Coronary artery (tissue), 2 donors: ENCODE measurements at regions not wholly inside any gene's neighbourhood (a gene's known extent, or its start where the extent isn't known, plus 50 kb on each side); places are given as distances from the start of the nearest gene placed in this dataset.
A peak's percentile ranks its signal among the peaks of the same experiment; 100 is the strongest.

ENCODE experiments used
- DNase-seq: peaks from one replicate; pipeline ENCODE4 v3.0.0-alpha.2; 2017; ENCODE audit warnings: low spot score
- H3K27ac ChIP-seq, 2 donors: fragments of 200-600 bp; sonication (generic); one replicate each; pipeline ENCODE4 v1.5.1; 2016 to 2019
- H3K4me3 ChIP-seq: fragments of 200-600 bp; sonication (generic); 2 replicates; pipeline ENCODE4 v1.5.1; 2016; ENCODE audit warnings: mild to moderate bottlenecking, moderate library complexity
- TF ChIP-seq, protein P1 (sequence below): fragments of 200-600 bp; sonication (generic); IDR thresholded peaks from one replicate; pipeline ENCODE4 v1.5.1; 2019; ENCODE audit warnings: antibody characterized with exemption

DNA sequence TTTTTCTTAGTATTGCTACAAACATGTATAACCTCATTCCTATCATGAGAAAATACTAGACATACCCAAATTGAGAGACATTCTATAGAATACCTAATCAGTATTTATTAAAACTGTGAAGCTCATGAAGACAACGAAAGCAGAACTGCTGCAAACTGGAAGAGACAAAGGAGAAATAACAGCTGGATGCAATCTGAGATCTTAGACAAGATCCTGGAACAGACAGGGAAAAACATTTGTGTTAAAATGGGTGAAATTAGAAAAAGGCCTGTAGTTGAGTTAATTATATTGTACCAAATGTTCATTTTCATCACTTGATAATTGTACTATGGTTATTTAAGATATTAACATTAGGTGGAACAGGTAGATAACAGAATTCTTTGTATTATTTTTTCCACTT is 392.0 kb downstream of the PLPP3 start:
- no peak for DNase-seq
- no peak overlapping the region for H3K27ac ChIP-seq
- TF ChIP-seq, protein P1, sequence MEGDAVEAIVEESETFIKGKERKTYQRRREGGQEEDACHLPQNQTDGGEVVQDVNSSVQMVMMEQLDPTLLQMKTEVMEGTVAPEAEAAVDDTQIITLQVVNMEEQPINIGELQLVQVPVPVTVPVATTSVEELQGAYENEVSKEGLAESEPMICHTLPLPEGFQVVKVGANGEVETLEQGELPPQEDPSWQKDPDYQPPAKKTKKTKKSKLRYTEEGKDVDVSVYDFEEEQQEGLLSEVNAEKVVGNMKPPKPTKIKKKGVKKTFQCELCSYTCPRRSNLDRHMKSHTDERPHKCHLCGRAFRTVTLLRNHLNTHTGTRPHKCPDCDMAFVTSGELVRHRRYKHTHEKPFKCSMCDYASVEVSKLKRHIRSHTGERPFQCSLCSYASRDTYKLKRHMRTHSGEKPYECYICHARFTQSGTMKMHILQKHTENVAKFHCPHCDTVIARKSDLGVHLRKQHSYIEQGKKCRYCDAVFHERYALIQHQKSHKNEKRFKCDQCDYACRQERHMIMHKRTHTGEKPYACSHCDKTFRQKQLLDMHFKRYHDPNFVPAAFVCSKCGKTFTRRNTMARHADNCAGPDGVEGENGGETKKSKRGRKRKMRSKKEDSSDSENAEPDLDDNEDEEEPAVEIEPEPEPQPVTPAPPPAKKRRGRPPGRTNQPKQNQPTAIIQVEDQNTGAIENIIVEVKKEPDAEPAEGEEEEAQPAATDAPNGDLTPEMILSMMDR: no peak
- no peak overlapping the region for H3K4me3 ChIP-seq

- Histone ChIP-seq H3K4me3 (no peak overlapping the region), H3K27ac (no peak overlapping the region)
- TF ChIP-seq, protein P1: no peak
- no peak for DNase-seq
Observed at GRCh38 chr1:56185493-56185892, 393.9 kb downstream of the PLPP3 start.

GRCh38 chr1:56183151-56183550 is 396.2 kb downstream of the PLPP3 start:
- Histone ChIP-seq H3K4me3 (no peak overlapping the region), H3K27ac (no peak overlapping the region)
- TF ChIP-seq, protein P1: no peak
- no peak for DNase-seq

DNA sequence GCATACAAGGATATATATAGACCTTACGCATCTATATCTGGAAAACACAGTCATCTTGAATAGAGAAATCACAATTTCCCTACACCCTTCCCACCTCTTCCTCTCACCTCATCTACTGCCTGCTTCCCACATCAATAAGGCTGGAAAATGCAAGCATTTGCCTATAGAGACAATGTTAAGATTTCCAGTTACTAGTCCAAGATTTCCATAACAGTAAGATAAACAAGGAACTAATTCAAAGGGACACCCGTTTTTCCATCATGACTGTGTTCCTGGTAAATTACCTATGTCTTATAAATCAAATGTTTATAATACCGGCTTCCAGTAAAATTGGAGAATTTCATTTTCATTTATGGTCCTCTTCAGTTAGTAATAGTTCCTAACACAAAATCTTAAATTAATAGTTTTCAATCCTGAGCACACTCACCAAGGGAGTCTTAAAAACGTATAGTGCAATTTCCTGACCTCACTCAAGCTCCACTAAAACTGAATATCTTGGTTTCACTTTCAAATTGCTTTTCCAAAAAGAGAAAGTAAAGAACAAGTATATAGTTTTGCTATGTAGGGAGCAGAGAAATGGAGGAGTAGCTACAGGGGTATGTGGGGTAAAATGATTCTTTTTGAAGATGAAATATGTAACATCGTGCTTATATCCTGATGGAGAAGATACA is 398.7 kb downstream of the PLPP3 start:
- DNase-seq: no peak
- Histone ChIP-seq H3K27ac (no peak overlapping the region), H3K4me3 (peak overlapping the region; percentile 58)
- TF ChIP-seq, protein P1: no peak

GRCh38 chr1:56179543-56179942 is 399.8 kb downstream of the PLPP3 start:
- DNase-seq: no peak
- no peak overlapping the region for H3K27ac ChIP-seq
- no peak overlapping the region for H3K4me3 ChIP-seq
- TF ChIP-seq, protein P1: no peak

- no peak for DNase-seq
- Histone ChIP-seq H3K4me3 (no peak overlapping the region), H3K27ac (no peak overlapping the region)
- TF ChIP-seq, protein P1: no peak
Observed at GRCh38 chr1:56175211-56175610, 404.2 kb downstream of the PLPP3 start.

- no peak overlapping the region for H3K4me3 ChIP-seq
- H3K27ac ChIP-seq: no peak overlapping the region
- TF ChIP-seq, protein P1: no peak
- DNase-seq: no peak
Observed at GRCh38 chr1:56174176-56174885, 405.0 kb downstream of the PLPP3 start.
